ENCODE measurements at regions not wholly inside any gene's neighbourhood (a gene's known extent, or its start where the extent isn't known, plus 50 kb on each side); places are given as distances from the start of the nearest gene placed in this dataset.
"Not testable (repeated sequence)": the region's sequence is repeated elsewhere in the genome, so short reads cannot be mapped to it uniquely, and the experiment has no call there.

DNA sequence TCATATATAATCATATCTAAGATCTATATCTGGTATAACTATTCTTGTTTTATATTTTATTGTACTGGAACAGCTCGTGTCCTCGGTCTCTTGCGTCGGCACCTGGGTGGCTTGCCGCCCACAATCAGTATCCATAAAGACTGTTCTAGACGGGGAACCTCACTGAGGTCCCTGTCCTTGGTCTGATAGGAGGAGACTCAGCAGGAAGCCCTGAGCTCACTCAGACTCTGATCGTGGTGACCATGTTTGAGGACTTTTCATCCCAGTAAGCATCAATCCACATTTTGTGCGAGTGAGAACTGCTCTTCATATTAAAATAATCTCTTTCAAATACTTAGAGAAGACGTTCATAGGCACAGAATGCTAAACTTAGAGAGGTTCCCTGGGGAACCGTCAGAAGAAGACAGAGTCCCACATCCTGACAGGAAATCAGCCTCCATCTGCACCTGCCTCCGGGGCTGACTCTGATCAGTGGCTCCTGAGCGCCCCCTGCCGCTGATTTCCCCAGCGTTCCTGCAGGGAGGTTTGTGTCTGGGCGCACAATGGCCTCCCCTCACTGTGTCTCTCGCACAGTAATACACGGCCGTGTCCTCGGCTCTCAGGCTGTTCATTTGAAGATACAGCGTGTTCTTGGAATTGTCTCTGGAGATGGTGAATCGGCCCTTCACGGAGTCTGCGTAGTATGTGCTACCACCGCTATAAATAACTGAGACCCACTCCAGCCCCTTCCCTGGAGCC, 1065.9 kb downstream of the TMEM121 start:
- not testable (repeated sequence) for H3K36me3 ChIP-seq (ENCODE audit: insufficient read depth, low read length); DNase-seq (ENCODE audit: low read depth); H3K9me3 Mint-ChIP-seq (ENCODE audit: unreplicated experiment); H3K4me1 Mint-ChIP-seq (ENCODE audit: low read depth, unreplicated experiment); H2AFZ ChIP-seq (ENCODE audit: low read depth, low read length); H3K9ac ChIP-seq (ENCODE audit: low read length); H3K4me2 ChIP-seq (ENCODE audit: low read length); H3K27ac ChIP-seq (ENCODE audit: low read depth, low read length); H3K4me1 ChIP-seq (ENCODE audit: insufficient read depth, low read length); H3K9me3 ChIP-seq (ENCODE audit: insufficient read depth, low read depth, low read length); H3K4me3 ChIP-seq (ENCODE audit: insufficient read depth, low read depth, low read length); H3K27me3 ChIP-seq (ENCODE audit: insufficient read depth, low read length); H3K4me3 Mint-ChIP-seq (ENCODE audit: unreplicated experiment); H4K20me1 ChIP-seq (ENCODE audit: insufficient read depth, low read length); H3K36me3 Mint-ChIP-seq (ENCODE audit: low read depth, unreplicated experiment); H3K79me2 ChIP-seq (ENCODE audit: insufficient read depth, low read length); H3K27ac Mint-ChIP-seq (ENCODE audit: unreplicated experiment); H3K27me3 Mint-ChIP-seq (ENCODE audit: low read depth, unreplicated experiment); FAIRE-seq

DNA sequence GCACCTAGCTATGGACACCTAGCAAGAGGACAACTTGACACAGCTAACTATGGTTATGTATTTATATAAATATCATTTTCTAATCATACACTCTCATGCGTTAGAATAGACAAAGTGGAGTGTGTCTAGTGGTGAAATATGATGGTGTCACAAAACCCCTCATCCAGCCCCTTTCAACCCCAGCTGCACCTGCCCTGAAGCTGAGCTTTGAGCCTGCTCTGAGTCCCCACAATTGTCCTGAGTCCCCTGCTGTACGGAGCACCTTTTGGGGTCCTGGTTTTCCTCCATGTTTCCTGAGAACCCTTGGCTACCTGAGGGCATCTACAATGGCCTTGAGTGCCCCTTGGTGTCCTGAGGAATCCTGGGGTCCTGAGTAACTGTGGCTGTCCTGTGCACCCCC, 1072.8 kb downstream of the TMEM121 start:
- no peaks in the 10 kb centered on the region for H4K20me1 ChIP-seq (ENCODE audit: insufficient read depth, low read length)
- FAIRE-seq (no peak), DNase-seq (ENCODE audit: low read depth) (no peak)
- H3K27ac ChIP-seq (ENCODE audit: low read depth, low read length): no peak overlapping the region
- H3K36me3 Mint-ChIP-seq (ENCODE audit: low read depth, unreplicated experiment): no peaks in the 10 kb centered on the region
- H3K9me3 ChIP-seq (ENCODE audit: insufficient read depth, low read depth, low read length): no peaks in the 10 kb centered on the region
- H3K36me3 ChIP-seq (ENCODE audit: insufficient read depth, low read length): no peaks in the 10 kb centered on the region
- no peak overlapping the region for H3K4me3 ChIP-seq (ENCODE audit: insufficient read depth, low read depth, low read length)
- TF ChIP-seq, protein P1, sequence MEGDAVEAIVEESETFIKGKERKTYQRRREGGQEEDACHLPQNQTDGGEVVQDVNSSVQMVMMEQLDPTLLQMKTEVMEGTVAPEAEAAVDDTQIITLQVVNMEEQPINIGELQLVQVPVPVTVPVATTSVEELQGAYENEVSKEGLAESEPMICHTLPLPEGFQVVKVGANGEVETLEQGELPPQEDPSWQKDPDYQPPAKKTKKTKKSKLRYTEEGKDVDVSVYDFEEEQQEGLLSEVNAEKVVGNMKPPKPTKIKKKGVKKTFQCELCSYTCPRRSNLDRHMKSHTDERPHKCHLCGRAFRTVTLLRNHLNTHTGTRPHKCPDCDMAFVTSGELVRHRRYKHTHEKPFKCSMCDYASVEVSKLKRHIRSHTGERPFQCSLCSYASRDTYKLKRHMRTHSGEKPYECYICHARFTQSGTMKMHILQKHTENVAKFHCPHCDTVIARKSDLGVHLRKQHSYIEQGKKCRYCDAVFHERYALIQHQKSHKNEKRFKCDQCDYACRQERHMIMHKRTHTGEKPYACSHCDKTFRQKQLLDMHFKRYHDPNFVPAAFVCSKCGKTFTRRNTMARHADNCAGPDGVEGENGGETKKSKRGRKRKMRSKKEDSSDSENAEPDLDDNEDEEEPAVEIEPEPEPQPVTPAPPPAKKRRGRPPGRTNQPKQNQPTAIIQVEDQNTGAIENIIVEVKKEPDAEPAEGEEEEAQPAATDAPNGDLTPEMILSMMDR (IDR thresholded peaks at IDR 0.05; ENCODE audit: insufficient read depth, low read depth, low read length): no peak
- no peak for TF ChIP-seq EZH2 (IDR thresholded peaks at IDR 0.05; ENCODE audit: insufficient read depth, low read length)
- H3K4me3 Mint-ChIP-seq (ENCODE audit: unreplicated experiment): no peak overlapping the region
- H2AFZ ChIP-seq (ENCODE audit: low read depth, low read length): no peak overlapping the region
- H3K27ac Mint-ChIP-seq (ENCODE audit: unreplicated experiment): no peak overlapping the region
- peaks cover 5% of the 10 kb centered on the region for H3K9me3 Mint-ChIP-seq (ENCODE audit: unreplicated experiment)
- H3K79me2 ChIP-seq (ENCODE audit: insufficient read depth, low read length): no peaks in the 10 kb centered on the region
- no peaks in the 10 kb centered on the region for H3K27me3 Mint-ChIP-seq (ENCODE audit: low read depth, unreplicated experiment)
- no peaks in the 10 kb centered on the region for H3K4me1 Mint-ChIP-seq (ENCODE audit: low read depth, unreplicated experiment)
- no peaks in the 10 kb centered on the region for H3K27me3 ChIP-seq (ENCODE audit: insufficient read depth, low read length)
- H3K4me2 ChIP-seq (ENCODE audit: low read length): no peak overlapping the region
- H3K9ac ChIP-seq (ENCODE audit: low read length): no peak overlapping the region
- no peaks in the 10 kb centered on the region for H3K4me1 ChIP-seq (ENCODE audit: insufficient read depth, low read length)

DNA sequence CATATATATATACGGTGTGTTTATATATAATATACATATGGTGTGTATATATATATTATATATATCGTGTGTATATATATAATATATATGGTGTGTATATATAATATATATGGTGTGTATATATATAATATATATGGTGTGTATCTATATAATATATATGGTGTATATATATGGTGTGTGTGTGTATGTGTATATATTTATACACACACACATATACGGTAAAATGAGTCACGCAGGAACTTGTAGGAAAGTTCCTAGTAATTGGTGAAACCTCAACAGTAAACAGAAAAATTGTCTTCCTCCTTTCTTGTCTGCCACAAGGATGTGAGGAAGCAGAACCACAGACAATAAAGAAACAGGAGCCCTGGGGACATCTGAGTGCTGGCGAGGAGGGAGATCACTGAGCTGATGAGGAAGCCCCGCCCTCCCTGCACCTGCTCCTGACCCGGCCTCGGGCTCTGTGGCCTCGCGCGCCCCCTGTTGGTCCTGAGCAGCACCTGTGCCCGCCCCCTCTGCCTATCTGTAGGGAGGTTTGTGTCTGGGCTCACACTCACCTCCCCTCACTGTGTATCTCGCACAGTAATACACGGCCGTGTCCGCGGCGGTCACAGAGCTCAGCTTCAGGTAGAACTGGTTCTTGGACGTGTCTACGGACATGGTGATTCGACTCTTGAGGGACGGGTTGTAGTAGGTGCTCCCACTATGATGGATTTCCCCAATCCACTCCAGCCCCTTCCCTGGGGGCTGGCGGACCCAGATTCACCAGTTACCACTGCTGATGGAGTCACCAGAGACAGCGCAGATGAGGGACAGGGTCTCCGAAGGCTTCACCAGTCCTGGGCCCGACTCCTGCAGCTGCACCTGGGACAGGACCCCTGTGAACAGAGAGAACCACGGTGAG, 1079.4 kb downstream of the TMEM121 start:
- Histone ChIP-seq H3K9me3 (ENCODE audit: insufficient read depth, low read depth, low read length) (peaks cover 9% of the 10 kb centered on the region), H3K4me1 (ENCODE audit: insufficient read depth, low read length) (no peaks in the 10 kb centered on the region), H3K4me3 (ENCODE audit: insufficient read depth, low read depth, low read length) (no peak overlapping the region), H3K36me3 (ENCODE audit: insufficient read depth, low read length) (no peaks in the 10 kb centered on the region), H3K79me2 (ENCODE audit: insufficient read depth, low read length) (no peaks in the 10 kb centered on the region), H3K4me2 (ENCODE audit: low read length) (no peak overlapping the region), H3K9ac (ENCODE audit: low read length) (no peak overlapping the region), H3K27ac (ENCODE audit: low read depth, low read length) (no peak overlapping the region), H4K20me1 (ENCODE audit: insufficient read depth, low read length) (no peaks in the 10 kb centered on the region), H3K27me3 (ENCODE audit: insufficient read depth, low read length) (no peaks in the 10 kb centered on the region), H2AFZ (ENCODE audit: low read depth, low read length) (no peak overlapping the region)
- H3K4me3 Mint-ChIP-seq (ENCODE audit: unreplicated experiment): no peak overlapping the region
- H3K36me3 Mint-ChIP-seq (ENCODE audit: low read depth, unreplicated experiment): no peaks in the 10 kb centered on the region
- FAIRE-seq (no peak), DNase-seq (ENCODE audit: low read depth) (no peak)
- H3K9me3 Mint-ChIP-seq (ENCODE audit: unreplicated experiment): peaks cover 21% of the 10 kb centered on the region
- H3K27ac Mint-ChIP-seq (ENCODE audit: unreplicated experiment): no peak overlapping the region
- no peaks in the 10 kb centered on the region for H3K4me1 Mint-ChIP-seq (ENCODE audit: low read depth, unreplicated experiment)
- no peaks in the 10 kb centered on the region for H3K27me3 Mint-ChIP-seq (ENCODE audit: low read depth, unreplicated experiment)
- TF ChIP-seq, protein P1 (IDR thresholded peaks at IDR 0.05; ENCODE audit: insufficient read depth, low read depth, low read length): no peak
- TF ChIP-seq EZH2 (IDR thresholded peaks at IDR 0.05; ENCODE audit: insufficient read depth, low read length): no peak
